DOHH2 (cell line): ENCODE measurements at regions not wholly inside any gene's neighbourhood (a gene's known extent, or its start where the extent isn't known, plus 50 kb on each side); places are given as distances from the start of the nearest gene placed in this dataset.

Source experiments
- H3F3A ChIP-seq: fragments of 200-600 bp; sonication (generic), shearing (Covaris generic); 2 replicates; pipeline ENCODE4 v1.6.0; 2016; ENCODE audit warnings: antibody characterized with exemption, mild to moderate bottlenecking; ENCODE audit not compliant: control insufficient read depth, insufficient read depth
- H3K27ac ChIP-seq: fragments of 200-600 bp; sonication (generic); 2 replicates; pipeline ENCODE4 v1.5.1; 2014; ENCODE audit warnings: low read depth, mild to moderate bottlenecking, low read length, moderate library complexity
- H3K27me3 ChIP-seq: fragments of 200-600 bp; sonication (generic); 2 replicates; pipeline ENCODE4 v1.6.1; 2014; ENCODE audit warnings: mild to moderate bottlenecking, low read length, mixed read lengths; ENCODE audit not compliant: control insufficient read depth
- H3K36me3 ChIP-seq: fragments of 200-600 bp; sonication (generic); 2 replicates; pipeline ENCODE4 v1.6.1; 2014; ENCODE audit warnings: mild to moderate bottlenecking, low read length, moderate library complexity, mixed read lengths; ENCODE audit not compliant: control insufficient read depth
- H3K4me1 ChIP-seq: fragments of 200-600 bp; sonication (generic); 2 replicates; pipeline ENCODE4 v1.6.1; 2014; ENCODE audit warnings: mild to moderate bottlenecking, low read length, mixed read lengths; ENCODE audit not compliant: control insufficient read depth
- H3K4me2 ChIP-seq: fragments of 200-600 bp; sonication (generic); 2 replicates; pipeline ENCODE4 v1.6.0; 2014; ENCODE audit warnings: mild to moderate bottlenecking, low read length, moderate library complexity
- H3K4me3 ChIP-seq: fragments of 200-600 bp; sonication (generic); 2 replicates; pipeline ENCODE4 v1.5.1; 2014; ENCODE audit warnings: mild to moderate bottlenecking, low read length, mixed read lengths
- H3K79me2 ChIP-seq: fragments of 200-600 bp; sonication (generic); 2 replicates; pipeline ENCODE4 v1.6.1; 2014; ENCODE audit warnings: mild to moderate bottlenecking, low read length, mixed read lengths; ENCODE audit not compliant: control insufficient read depth
- H3K9me2 ChIP-seq: fragments of 200-600 bp; sonication (generic); replicated peaks from 2 replicates; pipeline ENCODE4 v1.6.1; 2014; ENCODE audit warnings: mild to moderate bottlenecking, low read length, mixed read lengths; ENCODE audit not compliant: control insufficient read depth
- H3K9me3 ChIP-seq: fragments of 200-600 bp; sonication (generic); 2 replicates; pipeline ENCODE4 v1.6.1; 2014; ENCODE audit warnings: antibody characterized with exemption, low read length, mixed read lengths; ENCODE audit not compliant: control insufficient read depth, insufficient read depth
- H4K20me1 ChIP-seq: fragments of 200-600 bp; sonication (generic); 2 replicates; pipeline ENCODE4 v1.6.0; 2014; ENCODE audit warnings: low read depth, mild to moderate bottlenecking, antibody characterized with exemption, low read length, moderate library complexity; ENCODE audit not compliant: control insufficient read depth, insufficient read depth
- EZH2phosphoT487 ChIP-seq: fragments of 200-600 bp; sonication (generic); IDR thresholded peaks from 2 replicates; pipeline ENCODE4 v1.6.1; 2017; ENCODE audit warnings: borderline replicate concordance, mild to moderate bottlenecking, antibody characterized with exemption, low read length, moderate library complexity, mixed read lengths
- TF ChIP-seq, protein P1 (sequence below): fragments of 200-600 bp; sonication (generic); IDR thresholded peaks from one replicate; pipeline ENCODE4 v1.5.1; 2014; ENCODE audit warnings: antibody characterized with exemption, mild to moderate bottlenecking, low read depth, low read length; ENCODE audit not compliant: poor library complexity, severe bottlenecking

DNA sequence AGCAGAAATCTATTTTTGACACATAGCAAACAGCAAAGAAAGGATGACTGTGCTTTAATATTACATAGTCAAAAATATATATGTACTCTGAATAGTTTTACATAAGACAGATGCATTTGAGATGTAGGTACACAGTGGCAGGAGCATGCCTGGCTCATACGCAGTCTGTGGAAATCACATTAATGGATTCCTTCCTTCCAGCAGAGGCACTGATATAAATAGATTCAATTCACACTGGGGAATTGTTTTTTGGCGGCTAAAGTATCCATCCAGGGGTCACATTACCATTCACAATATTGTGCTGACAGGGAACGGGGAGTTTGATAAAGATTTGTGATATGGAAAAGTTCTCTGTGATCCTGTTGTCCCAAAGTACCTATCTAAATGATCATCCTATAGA is 72.5 kb upstream of the AGR3 start:
- no peaks in the 10 kb centered on the region for H3K36me3 ChIP-seq
- no peaks in the 10 kb centered on the region for H3K4me1 ChIP-seq
- no peak overlapping the region for H3K27ac ChIP-seq
- no peaks in the 10 kb centered on the region for H4K20me1 ChIP-seq
- 0 out of 2 replicates have a peak, but pooled peaks cover 4% of the 10 kb centered on the region for H3K9me3 ChIP-seq
- H3K9me2 ChIP-seq, result no peaks in the 10 kb centered on the region
- TF ChIP-seq, protein P1, sequence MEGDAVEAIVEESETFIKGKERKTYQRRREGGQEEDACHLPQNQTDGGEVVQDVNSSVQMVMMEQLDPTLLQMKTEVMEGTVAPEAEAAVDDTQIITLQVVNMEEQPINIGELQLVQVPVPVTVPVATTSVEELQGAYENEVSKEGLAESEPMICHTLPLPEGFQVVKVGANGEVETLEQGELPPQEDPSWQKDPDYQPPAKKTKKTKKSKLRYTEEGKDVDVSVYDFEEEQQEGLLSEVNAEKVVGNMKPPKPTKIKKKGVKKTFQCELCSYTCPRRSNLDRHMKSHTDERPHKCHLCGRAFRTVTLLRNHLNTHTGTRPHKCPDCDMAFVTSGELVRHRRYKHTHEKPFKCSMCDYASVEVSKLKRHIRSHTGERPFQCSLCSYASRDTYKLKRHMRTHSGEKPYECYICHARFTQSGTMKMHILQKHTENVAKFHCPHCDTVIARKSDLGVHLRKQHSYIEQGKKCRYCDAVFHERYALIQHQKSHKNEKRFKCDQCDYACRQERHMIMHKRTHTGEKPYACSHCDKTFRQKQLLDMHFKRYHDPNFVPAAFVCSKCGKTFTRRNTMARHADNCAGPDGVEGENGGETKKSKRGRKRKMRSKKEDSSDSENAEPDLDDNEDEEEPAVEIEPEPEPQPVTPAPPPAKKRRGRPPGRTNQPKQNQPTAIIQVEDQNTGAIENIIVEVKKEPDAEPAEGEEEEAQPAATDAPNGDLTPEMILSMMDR, result no peak
- TF ChIP-seq EZH2phosphoT487, result no peak
- H3F3A ChIP-seq, result no peaks in the 10 kb centered on the region
- H3K4me3 ChIP-seq, result no peak overlapping the region
- H3K4me2 ChIP-seq, result no peak overlapping the region
- H3K27me3 ChIP-seq, result no peaks in the 10 kb centered on the region; the same call in 1 of the 2 replicates
- no peaks in the 10 kb centered on the region for H3K79me2 ChIP-seq

- H3F3A ChIP-seq, result no peaks in the 10 kb centered on the region
- H3K79me2 ChIP-seq, result no peaks in the 10 kb centered on the region
- no peaks in the 10 kb centered on the region; the same call in 1 of the 2 replicates for H3K27me3 ChIP-seq
- no peak overlapping the region for H3K27ac ChIP-seq
- H3K9me3 ChIP-seq, result no peaks in the 10 kb centered on the region
- H3K36me3 ChIP-seq, result no peaks in the 10 kb centered on the region
- H3K4me1 ChIP-seq, result no peaks in the 10 kb centered on the region
- no peaks in the 10 kb centered on the region for H4K20me1 ChIP-seq
- no peak for TF ChIP-seq EZH2phosphoT487
- TF ChIP-seq, protein P1, result no peak
- no peak overlapping the region for H3K4me3 ChIP-seq
- H3K4me2 ChIP-seq, result no peak overlapping the region
- H3K9me2 ChIP-seq, result no peaks in the 10 kb centered on the region
Observed at GRCh38 chr7:16958724-16959123, 76.9 kb upstream of the AGR3 start.

- no peak overlapping the region for H3K27ac ChIP-seq
- no peaks in the 10 kb centered on the region; the same call in 1 of the 2 replicates for H3K27me3 ChIP-seq
- H3K4me3 ChIP-seq, result no peak overlapping the region
- no peaks in the 10 kb centered on the region for H3K79me2 ChIP-seq
- H3K9me3 ChIP-seq, result peaks cover 2% of the 10 kb centered on the region; the same call in 1 of the 2 replicates
- H3K9me2 ChIP-seq, result no peaks in the 10 kb centered on the region
- no peak for TF ChIP-seq EZH2phosphoT487
- no peaks in the 10 kb centered on the region for H3K4me1 ChIP-seq
- no peaks in the 10 kb centered on the region for H4K20me1 ChIP-seq
- no peak overlapping the region for H3K4me2 ChIP-seq
- no peaks in the 10 kb centered on the region for H3K36me3 ChIP-seq
- no peaks in the 10 kb centered on the region for H3F3A ChIP-seq
Observed at GRCh38 chr7:16960337-16960965, 78.7 kb upstream of the AGR3 start.

DNA sequence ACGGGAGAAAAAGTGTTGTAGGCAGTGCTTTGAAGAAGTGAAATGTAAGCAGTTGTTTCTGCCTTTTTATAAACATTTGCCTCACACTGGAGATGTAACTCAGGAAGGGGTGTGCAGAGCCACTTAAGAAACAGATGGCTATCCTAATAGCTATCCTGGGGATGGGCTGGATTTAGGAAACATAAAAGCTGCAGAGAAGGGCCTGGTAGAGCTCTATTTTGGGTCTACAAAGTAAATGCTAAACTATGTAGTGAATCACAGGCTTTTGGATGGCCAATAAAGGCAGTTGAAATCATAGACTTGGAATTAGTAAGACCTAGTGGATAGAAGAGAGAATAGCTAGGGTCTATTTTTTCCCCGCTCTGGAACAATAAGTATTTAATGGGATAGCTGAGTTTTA is 79.9 kb upstream of the AGR3 start:
- TF ChIP-seq, protein P1, result no peak
- no peak for TF ChIP-seq EZH2phosphoT487
- Histone ChIP-seq H3K4me2 (no peak overlapping the region), H4K20me1 (no peaks in the 10 kb centered on the region), H3K79me2 (no peaks in the 10 kb centered on the region), H3K27me3 (no peaks in the 10 kb centered on the region), H3K36me3 (no peaks in the 10 kb centered on the region), H3K4me1 (no peaks in the 10 kb centered on the region), H3F3A (no peaks in the 10 kb centered on the region), H3K9me2 (no peaks in the 10 kb centered on the region), H3K9me3 (peaks cover 9% of the 10 kb centered on the region; the same call in 1 of the 2 replicates), H3K27ac (no peak overlapping the region), H3K4me3 (no peak overlapping the region)
